Cerebellar nuclear complex (tissue), 1 donor: ENCODE measurements at regions not wholly inside any gene's neighbourhood (a gene's known extent, or its start where the extent isn't known, plus 50 kb on each side); places are given as distances from the start of the nearest gene placed in this dataset.

Source experiments
- DNase-seq, 2 experiments: peaks; one replicate each; lab custom pipeline; 2025; lab: John Stamatoyannopoulos, UW

DNA sequence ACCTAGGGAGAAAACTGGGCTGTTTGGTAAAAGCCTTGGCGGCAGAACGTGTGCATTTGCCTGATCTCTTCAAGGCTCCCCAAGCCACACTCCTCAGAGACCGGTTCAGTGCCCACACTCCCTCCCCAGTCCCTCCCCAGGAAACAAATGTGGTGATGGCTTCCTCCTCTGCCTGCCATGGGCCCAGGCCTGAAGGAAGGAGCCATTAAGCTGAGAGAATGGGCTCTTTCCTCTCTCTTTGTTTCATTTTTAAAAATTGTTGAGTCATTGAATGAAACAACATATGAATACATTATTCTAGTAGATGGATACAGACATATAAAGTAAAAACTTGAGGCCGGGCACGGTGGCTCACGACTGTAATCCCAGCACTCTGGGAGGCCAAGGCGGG, 50.6 kb upstream of the YWHAQ start:
- no peak for DNase-seq

DNA sequence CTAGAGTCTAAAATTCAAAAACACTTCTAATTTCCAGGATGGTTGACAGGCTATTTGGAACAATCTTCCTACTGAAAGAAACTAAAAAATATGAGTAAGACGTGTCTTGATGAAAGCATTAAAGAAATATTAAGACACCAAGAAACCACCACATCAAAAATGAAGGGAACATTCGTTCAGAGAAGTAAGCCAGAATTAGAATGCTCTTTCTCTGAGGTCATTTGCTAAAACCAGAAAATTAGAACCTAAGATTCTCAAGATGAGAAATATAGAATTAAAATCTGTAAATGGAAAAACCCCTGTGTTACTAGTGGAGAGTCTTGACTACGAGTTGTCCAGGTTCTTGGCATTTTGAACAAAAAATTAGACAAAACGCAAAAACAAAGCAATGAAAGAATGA, 54.8 kb upstream of the YWHAQ start:
- DNase-seq, result no peak

DNA sequence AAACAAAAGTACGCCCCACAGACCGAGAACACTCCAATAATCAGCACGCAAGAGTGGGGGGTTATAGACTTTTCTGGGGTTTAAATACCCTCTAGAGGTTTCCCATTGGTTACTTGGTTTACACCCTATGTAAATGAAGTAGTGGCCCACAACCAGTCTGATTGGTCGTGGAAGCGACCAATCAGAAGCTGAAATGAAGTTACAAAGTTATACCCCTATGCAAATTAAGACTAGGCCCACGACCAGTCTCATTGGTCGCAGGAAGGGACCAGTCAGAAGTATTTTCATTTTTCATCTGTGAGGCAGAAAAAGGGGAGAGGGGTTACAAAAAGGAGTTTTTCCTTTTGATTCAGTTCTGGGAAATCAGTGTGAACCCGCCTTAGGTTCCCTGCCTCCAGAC, 55.3 kb upstream of the YWHAQ start:
- DNase-seq, result no peak

DNA sequence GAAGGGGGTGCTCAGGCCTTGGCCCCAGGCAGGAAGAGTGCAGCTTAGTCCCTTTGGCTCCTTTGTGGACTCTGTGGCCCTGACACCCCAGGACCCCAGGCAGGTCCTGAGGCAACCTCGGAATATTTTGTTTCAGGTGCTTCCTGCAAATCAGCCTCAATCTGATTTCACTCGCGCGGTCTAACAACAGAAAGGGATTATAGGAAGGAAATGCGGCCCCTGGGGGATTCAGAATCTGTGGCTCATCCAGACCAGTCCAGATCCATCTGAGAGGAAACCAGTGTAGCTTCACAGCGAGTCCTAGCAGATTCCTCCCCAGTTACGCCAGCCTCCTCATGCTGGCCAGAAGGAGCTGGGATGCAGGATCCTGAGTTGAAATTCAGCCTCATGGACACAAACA, 59.5 kb upstream of the YWHAQ start:
- DNase-seq, result no peak

DNA sequence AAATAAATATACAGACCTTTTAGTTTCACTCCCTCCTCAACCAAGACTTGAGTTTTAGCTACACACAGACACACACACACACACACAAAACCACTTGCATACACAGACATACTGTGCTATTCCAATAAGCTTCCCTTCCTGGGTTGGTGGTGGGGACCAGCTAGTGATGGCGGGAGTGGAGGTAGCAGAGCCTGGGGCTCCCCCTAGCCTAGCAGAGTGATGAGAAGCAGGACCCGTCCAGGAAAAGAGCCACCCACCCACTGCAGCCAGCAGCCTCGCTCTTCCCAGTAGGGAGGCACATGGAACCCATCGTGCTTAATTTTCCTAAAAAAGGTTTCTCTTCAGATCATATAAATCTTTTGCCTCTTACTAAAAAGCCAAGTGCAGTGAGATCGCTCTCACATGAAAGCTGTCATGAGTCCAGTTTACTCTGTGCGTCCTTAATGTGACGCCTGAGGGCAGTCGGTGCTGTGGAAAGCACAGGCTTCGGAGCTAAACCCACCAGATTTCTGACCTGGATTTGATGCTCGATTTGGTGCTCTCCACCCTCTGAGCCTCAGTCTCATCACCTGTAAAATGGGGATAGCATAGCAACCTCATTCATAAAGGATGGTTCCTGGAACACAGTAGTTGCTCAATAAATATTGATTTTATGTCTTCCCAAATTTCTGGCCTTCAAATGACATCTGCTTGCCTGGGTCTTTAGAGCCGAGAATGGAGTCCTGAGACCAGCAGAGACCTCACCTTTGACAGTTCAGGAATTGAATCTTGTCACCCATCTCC, 60.1 kb upstream of the YWHAQ start:
- DNase-seq, result no peak

DNA sequence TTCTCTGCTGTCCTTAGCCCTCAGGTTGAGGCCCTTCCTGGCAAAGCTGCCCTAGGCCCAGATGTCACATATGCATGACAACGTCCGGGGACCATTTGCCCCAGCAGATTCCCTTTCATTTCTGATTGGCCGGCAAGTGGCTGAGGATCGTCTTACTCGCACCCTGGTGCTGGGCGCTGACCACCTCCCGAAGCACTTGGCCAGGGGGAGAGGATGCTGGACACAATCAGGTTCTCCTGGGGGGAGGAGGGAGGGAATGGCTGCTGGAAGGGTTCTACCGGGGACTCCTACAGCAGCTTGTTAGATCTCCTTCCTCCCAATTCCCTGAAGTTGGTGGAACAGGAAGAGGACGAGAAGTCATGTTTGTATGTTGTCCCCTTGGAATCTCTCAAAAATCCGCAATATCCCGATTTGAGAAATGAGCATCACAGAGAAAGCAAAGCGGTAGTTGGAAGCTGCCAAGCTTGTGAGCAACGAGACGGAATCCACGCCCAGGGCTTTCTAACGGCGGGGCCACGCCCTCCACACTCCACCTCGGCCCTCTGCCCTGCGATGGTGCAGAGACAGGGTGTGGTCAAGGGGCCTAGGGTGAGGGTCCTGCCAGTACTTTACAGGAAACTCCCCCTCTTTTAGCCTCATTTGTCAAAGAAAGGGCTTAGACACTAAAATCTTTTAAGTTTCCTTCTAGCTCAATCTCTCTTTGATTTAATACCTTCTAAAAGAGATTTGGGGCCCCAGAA, 61.8 kb upstream of the YWHAQ start:
- DNase-seq, result no peak

DNA sequence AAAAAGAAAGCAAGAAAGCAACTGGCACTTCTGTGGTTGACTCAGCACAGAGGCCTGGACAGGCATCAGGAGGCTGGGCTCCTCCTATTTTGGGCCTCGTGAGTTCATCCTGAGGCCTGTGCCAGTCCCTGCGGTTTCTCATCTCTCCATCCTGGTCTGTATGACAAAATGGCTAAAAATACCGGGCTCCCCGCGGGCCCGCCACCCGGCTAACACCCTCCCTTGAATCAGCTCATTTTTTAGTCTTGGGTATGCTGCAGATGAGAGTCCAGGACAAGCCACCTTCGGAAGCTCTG, 62.3 kb upstream of the YWHAQ start:
- DNase-seq, result peak; percentile 88 to 98

DNA sequence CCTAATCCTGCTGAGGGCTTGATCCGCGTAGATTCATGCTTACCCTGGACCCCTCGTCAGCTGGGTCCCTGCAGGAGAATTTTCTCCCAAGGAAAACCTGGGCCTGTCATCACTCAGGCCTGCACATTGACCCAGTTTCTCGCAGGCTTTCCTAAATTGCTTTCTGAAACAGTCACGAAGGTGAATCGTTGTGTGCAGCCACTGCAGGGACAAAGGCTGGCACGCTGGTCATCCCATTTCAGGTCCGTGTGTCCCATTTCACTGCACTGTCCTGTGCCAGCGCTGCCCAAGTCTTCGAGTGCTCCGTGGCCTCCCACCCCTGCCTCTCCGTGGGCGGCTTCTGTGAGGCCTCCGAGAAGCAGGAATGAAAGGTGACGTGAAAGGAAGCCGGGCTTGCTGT, 62.8 kb upstream of the YWHAQ start:
- peak in 1 of 2 experiments; percentile 58 for DNase-seq

DNA sequence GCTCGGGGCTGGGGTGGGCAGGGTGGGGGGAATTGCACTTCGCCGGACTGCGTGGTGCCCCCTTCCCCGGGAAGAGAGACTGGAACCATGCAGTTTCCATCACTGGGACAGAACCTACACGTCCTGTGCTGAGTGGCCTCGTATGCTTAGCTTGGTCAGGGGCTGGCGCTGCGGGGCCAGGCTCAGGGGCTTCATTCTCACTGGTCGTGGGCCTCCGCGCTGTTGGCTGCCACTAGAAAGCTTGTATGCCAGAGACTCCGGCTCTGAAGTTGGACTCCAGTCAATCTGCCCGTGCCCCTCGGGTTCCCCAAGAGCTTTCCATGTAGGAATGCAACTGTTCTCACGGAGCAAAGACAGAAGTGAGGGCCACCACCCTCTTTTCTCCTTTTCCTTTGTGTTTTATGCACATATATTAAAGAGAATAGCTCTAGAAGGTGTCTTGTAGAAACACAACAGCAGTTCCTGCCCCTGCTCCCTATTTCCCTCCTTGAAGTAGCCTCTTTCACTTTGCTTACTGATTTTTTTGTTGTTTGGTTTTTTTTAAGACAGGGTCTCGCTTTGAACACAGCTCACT, 64.0 kb upstream of the YWHAQ start:
- no peak for DNase-seq

DNA sequence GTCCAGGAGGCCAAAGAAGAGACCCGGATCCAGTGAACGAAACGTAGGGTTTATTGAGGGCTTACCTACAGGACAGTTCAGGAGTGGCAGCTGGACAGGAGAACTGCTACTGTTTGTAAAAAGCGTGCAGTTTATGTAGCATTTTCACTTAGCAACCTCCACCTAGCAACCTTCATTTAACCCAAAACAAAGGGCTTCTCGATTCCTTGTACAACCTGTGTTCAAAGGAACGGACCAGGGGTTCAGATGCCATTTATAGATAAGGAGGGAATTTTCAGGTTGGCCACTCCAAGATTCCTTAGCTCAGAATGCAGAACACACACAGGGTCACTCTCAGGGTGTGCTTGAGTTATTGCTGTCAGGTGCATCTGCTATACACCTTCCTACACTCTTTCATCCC, 65.1 kb upstream of the YWHAQ start:
- DNase-seq, result no peak

DNA sequence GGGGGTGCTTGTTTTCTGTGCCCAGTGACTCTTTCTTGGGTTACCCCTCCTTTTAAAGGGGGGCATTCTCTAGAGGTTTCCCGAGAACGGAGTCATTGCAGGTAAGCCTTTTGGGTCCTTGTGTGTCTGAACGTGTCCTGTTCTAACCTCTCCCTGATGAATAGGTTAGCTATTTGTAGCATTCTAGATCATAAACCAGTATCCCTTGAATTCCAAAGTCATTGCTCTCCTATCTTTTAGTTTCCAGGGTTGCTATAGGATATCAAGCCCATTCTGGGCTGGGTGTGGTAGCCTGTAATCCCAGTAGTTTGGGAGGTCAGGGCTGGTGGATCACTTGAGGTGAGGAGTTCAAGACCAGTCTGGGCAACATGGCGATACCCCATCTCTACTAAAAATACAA, 65.9 kb upstream of the YWHAQ start:
- DNase-seq, result no peak

DNA sequence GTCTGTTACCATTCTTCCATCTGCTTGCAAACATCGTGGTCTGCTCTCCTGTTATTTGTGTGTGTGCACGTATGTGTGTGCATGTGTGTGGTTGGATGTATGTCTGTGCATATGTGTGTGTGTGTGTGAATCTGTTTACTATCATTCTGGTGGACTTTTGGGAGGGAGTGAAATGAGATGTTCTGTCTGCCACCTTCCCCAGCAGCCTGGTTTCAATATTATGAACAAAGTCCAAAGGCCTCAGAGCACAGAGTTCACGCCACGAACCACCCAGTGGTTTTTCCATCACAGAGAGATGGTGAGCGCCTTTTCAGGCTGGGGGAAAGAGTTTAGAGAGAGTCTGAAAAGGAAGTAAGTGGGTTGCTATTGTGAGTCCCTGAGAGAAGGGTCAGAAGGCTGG, 67.1 kb upstream of the YWHAQ start:
- no peak for DNase-seq

DNA sequence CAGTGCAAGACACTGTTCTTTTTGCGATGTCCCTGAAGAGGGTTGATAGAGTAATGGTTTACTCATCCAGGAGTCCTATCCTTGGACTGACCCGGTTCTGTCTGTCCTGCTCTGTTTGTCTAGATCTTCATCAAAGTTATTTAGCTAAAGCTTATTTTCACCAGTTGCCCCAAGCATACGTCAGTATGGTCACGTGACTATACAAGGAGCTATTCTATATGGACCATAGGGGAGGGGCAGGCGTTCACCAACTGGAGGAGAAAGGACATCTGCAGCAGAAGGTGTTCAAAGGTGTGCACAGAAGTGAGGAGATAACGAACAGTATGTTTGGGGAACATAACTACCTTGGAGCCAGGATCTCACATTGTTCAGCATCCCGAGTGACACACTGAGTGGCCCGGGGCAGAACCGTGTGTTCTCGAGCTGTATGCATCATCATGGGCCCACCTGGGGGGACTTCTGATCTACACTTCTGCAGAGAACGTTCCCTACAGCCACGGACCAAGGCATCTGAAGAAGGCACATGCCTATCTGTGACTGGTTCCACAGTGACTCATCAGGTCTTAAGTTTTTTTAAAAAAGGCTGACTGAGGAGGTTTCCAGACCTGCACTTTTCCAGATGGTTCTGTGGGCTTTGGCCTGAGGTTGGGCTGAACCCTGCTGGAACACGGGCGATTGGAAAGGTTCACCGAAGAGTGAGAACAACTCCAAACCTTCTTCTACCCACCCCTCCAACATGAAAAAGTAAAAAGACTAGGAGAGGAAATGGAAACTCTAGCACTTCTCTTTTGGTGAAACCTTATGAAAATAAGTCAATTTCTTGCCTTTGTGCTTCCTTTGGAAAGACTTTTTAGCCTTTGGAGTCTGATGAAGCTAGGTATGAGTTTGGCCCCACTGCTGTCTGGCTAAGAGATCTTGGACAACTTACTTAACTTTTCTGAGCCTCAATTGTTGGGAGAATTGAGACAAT, 68.6 kb upstream of the YWHAQ start:
- no peak for DNase-seq

DNA sequence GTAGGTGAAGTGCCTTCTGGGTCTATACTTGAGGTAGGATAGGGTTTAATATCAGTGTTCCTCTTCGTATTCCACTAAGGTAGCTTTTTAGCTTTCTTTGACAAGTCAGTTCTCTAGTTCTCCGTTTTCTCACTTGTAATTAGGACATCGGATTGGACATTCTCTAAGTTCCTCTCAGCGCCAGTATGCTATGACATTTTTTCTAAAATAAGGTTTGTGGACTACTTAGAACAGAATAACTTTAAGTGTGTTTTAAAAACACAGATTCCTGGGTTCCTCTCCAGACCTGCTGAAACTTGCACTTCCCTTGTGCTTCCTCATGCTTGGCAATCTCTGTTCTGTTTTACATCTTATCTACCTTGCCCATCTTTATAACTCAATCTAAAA, 69.3 kb upstream of the YWHAQ start:
- no peak for DNase-seq

DNA sequence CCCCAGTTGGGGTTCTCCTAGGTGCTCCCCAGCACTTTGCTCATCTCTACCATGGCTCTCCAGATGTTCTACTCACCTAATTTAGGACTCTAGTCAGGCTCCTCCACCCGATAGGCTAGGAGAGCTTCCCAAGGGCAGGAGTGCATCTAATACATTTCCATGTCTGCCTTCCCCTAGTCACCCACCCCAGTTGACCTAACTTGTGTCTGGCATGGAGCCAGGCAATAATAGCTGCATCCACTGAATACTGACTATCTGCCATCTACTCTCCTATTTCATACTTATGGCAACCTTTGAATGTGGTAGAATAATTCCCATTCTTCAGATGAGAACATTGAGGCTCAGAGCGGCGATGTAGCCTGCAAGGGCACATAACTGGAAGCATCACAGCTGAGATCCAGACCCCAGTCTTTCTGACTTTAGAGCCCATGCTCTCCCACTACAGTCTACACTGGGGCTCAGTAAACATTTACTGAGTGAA, 71.8 kb upstream of the YWHAQ start:
- no peak for DNase-seq

DNA sequence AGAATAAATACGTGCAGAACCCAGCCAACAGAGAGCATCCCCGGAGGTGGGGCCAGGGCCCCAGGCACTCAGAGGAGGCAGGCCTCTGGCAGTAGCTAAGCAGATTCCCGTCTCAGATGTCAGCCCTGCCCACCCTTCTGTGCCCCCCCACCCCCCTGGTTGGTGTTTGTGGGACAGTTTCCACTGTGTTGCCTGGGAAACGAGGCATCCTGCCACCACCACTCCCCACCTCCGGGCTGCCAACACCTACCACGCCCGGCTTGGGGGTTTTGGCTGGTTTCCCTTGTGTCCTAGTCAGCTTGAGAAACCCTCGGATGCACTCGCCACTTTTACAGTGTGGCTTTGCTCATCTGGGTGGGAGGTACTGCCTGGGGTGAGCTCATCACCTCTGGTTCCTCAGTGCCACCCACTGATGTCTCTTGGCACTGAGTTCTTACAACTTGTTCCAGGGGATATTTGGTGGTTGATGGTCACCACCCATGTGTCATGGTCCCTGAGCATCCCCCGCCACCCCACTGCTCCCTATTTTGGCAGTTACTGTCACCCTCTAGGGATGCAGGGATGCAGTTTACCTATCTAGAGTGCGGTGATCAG, 72.4 kb upstream of the YWHAQ start:
- DNase-seq, result no peak

DNA sequence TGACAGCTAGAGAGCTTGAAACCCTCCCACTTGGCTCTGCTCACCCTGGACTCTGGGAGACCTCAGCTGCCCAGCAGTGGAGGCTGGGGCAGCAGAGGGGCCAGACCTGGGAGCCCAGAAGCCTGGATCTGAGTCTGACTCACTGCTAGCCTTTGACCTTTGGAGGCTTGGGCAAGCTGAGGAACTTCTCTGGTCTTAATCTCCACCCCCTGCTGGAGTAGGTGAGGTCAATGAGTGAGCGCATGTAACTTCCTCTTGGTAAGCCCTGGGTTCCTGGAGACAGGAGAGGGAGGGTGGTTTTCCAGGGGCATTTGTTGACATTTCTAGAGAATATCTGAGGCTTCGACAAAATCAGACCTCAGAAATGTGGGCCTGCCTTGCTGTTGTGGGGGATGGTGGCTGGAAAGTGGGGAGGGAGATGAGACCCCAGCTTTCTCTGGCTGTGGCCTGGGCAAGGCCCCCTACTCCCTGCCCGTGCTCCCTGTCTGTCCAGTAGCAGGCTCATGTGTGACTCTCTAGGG, 73.0 kb upstream of the YWHAQ start:
- DNase-seq, result no peak

DNA sequence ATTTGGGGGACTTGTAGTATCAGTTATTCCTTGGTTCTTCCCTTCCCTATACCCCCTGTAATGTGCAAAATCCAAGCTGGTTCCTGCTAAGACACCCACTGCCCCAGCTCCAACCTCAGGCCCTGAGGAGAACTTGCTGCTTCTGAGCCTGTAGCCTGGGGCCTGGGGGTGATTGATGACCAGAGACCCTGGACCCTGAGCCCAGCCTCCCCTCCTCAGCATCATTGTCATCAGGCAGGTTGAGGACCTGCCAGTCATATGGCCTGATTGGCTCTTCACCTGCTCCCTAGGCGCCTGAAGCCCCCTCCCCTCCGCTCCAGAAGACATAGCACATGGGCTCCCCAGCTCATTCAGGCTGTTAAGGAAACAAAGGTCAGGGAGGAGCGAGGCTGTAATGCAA, 73.8 kb upstream of the YWHAQ start:
- DNase-seq, result no peak

DNA sequence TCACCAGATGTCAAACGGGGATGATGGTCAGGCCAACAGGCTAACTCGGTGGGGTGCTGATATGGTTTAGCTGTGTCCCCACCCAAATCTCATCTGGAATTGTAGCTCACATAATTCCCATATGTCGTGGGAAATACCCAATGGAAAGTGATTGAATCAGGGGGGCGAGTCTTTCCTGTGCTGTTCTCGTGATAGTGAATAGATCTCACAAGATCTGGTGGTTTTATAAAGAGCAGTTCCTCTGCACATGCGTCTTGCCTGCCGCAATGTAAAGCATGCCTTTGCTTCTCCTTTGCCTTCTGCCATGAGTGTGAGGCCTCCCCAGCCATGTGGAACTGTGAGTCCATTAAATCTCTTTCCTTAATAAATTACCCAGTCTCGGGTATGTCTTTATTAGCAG, 74.4 kb upstream of the YWHAQ start:
- no peak for DNase-seq

DNA sequence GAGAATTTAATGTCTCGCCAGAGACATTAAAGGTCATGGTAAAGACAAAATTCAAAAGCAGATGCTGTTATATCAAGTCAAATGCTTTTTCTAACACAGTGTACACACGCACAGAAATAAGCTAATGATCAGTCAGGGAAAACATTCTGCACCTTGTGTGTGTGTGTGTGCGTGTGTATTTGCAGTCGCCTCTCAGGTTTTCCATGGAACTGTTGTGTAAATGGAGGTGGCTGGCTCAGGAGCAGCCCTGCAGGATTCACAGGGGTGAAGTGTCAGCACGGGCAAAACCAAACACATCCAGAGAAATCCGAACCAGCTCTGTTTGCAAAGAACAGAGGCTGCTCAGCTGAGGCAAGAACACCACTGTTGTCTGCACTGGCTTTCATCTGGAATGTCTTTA, 76.2 kb upstream of the YWHAQ start:
- DNase-seq, result no peak

DNA sequence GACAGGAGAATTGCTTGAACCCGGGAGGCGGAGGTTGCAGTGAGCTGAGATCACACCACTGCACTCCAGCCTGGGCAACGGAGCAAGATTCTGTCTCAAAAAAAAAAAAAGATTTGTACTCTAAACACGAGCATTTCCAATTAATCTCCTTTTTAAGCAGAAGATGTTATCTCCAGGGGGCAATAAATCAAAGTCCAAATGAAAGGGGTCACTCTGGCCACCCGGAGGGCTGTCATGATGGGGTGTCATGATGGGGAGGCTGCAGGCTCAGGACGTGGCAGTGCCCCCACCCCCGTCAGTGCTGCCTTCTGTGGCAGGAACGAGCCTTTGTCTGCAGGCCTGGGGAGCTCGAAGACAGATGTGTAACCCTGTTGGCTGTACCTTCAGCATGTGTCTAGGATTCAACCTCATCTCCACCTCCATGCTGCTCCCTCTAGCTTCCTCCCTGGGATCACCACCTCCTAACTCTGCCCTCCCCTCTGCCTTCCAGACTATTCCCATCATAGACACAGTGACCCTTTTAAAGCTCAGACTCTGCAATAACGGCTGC, 76.9 kb upstream of the YWHAQ start:
- no peak for DNase-seq
